Caco-2 (cell line): ENCODE measurements at regions not wholly inside any gene's neighbourhood (a gene's known extent, or its start where the extent isn't known, plus 50 kb on each side); places are given as distances from the start of the nearest gene placed in this dataset.

ENCODE experiments used
- BruUV-seq: library from RNA; stranded (reverse); fragments of 400-500 nt; replicated peaks from 2 replicates; lab custom pipeline; 2021; lab: Mats Ljungman, UMichigan
- CTCF ChIA-PET: fragments of 300-600 bp; sonication (Branson Sonifier 250); formaldehyde crosslinking; loops from one replicate; lab custom pipeline; 2022; ENCODE audit warnings: antibody characterized with exemption; lab: Charles Lee
- POLR2A ChIA-PET: fragments of 300-600 bp; sonication (Branson Sonifier 250); formaldehyde crosslinking; loops from one replicate; lab custom pipeline; 2022; ENCODE audit warnings: antibody characterized with exemption; lab: Charles Lee
- DNase-seq, 2 experiments: peaks; one replicate each; pipeline versions ENCODE4 v3.0.0 to v3.0.0-alpha.2; 2020 to 2022
- H3K27me3 ChIP-seq: replicated peaks from 2 replicates; pipeline ENCODE4 v1.6.0; 2011; ENCODE audit warnings: low read length; ENCODE audit not compliant: control insufficient read depth, insufficient read depth
- H3K36me3 ChIP-seq: 2 replicates; pipeline ENCODE4 v1.5.1; 2011; ENCODE audit warnings: low read length; ENCODE audit not compliant: control insufficient read depth, insufficient read depth
- H3K4me1 ChIP-seq: fragments of 250-450 bp; sonication (Bioruptor Pico); 2 replicates; pipeline ENCODE4 v1.5.1; 2020; ENCODE audit warnings: mild to moderate bottlenecking
- H3K4me3 ChIP-seq: 2 replicates; pipeline ENCODE4 v1.5.1; 2011; ENCODE audit warnings: low read depth, mild to moderate bottlenecking, control low read depth, low read length
- H3K9me3 ChIP-seq: fragments of 250-450 bp; sonication (Bioruptor Pico); 2 replicates; pipeline ENCODE4 v1.5.1; 2020; ENCODE audit warnings: mild to moderate bottlenecking, moderate library complexity
- H3K27ac Mint-ChIP-seq: one replicate; pipeline ENCODE4 v1.8.0; 2022; ENCODE audit warnings: mixed read lengths; ENCODE audit not compliant: unreplicated experiment
- H3K27me3 Mint-ChIP-seq: one replicate; pipeline ENCODE4 v1.8.0; 2022; ENCODE audit warnings: mixed read lengths; ENCODE audit not compliant: insufficient read depth, unreplicated experiment
- H3K36me3 Mint-ChIP-seq: one replicate; pipeline ENCODE4 v1.8.0; 2022; ENCODE audit warnings: mild to moderate bottlenecking, mixed read lengths; ENCODE audit not compliant: insufficient read depth, unreplicated experiment
- H3K4me1 Mint-ChIP-seq: one replicate; pipeline ENCODE4 v1.8.0; 2022; ENCODE audit warnings: low read depth, mixed read lengths; ENCODE audit not compliant: unreplicated experiment
- H3K4me3 Mint-ChIP-seq: one replicate; pipeline ENCODE4 v1.8.0; 2022; ENCODE audit warnings: mild to moderate bottlenecking, moderate library complexity, mixed read lengths; ENCODE audit not compliant: unreplicated experiment
- H3K9me3 Mint-ChIP-seq: one replicate; pipeline ENCODE4 v1.8.0; 2022; ENCODE audit warnings: mixed read lengths; ENCODE audit not compliant: unreplicated experiment
- intact Hi-C: fragments of 100-400 bp; cut with micrococcal nuclease; formaldehyde crosslinking; loops from one replicate; pipeline ENCODE4 v1.10.0; 2022; ENCODE audit not compliant: unreplicated experiment
- TF ChIP-seq, protein P1 (sequence below), 2 experiments: fragments of 200-600 bp in 1 of 2; IDR thresholded peaks; 1 replicate in 1 of 2; 2 replicates in 1 of 2; pipeline versions ENCODE4 v1.5.1 to v1.8.0; 2011 to 2022; ENCODE audit warnings: antibody characterized with exemption in 1 of 2, control low read depth in 1 of 2, inconsistent platforms in 1 of 2, low read depth in 1 of 2, low read length in 1 of 2, mild to moderate bottlenecking in 1 of 2, moderate library complexity in 1 of 2; ENCODE audit not compliant: insufficient read depth in 1 of 2, severe bottlenecking in 1 of 2, unreplicated experiment in 1 of 2

DNA sequence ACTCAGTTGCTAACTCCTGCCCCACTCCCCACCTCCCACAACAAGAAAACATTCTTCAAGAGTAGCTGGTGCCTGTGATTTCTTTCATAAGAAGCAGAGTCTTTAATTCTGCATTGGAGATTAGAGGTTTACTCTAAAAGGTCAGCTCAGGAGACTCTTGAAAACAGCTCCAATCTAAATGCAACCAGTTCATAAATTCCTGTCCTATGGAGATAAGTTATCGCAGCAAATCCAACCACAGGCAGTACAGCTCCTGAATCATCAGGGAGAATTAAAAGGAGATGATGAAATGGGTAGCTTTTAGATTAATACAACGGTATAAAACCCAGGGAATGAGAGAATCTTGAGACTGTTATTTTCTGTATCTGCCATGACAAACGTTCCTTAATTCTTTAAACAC lies 130.7 kb downstream of the SOCS6 start:
- intact Hi-C loops, result loop anchor here (5.0 kb wide), 1 partner anchor 37 kb away; no protein-coding TSS in a partner anchor
- Histone ChIP-seq H3K36me3 (no peaks in the 10 kb centered on the region), H3K9me3 (no peaks in the 10 kb centered on the region), H3K4me3 (no peak overlapping the region), H3K4me1 (peaks cover 18% of the 10 kb centered on the region; the same call in 1 of the 2 replicates), H3K27me3 (no peaks in the 10 kb centered on the region)
- ChIA-PET CTCF (no interaction called here), POLR2A (interaction anchor here (0.6 kb wide), 1 partner anchor 33 kb away, joined by 16 read pairs; no protein-coding TSS in a partner anchor)
- H3K27me3 Mint-ChIP-seq, result no peaks in the 10 kb centered on the region
- no peak overlapping the region for H3K4me3 Mint-ChIP-seq
- no TSS peak for BruUV-seq
- no peak for DNase-seq
- no peaks in the 10 kb centered on the region for H3K9me3 Mint-ChIP-seq
- peak overlapping the region; percentile 90 for H3K27ac Mint-ChIP-seq
- TF ChIP-seq, protein P1, sequence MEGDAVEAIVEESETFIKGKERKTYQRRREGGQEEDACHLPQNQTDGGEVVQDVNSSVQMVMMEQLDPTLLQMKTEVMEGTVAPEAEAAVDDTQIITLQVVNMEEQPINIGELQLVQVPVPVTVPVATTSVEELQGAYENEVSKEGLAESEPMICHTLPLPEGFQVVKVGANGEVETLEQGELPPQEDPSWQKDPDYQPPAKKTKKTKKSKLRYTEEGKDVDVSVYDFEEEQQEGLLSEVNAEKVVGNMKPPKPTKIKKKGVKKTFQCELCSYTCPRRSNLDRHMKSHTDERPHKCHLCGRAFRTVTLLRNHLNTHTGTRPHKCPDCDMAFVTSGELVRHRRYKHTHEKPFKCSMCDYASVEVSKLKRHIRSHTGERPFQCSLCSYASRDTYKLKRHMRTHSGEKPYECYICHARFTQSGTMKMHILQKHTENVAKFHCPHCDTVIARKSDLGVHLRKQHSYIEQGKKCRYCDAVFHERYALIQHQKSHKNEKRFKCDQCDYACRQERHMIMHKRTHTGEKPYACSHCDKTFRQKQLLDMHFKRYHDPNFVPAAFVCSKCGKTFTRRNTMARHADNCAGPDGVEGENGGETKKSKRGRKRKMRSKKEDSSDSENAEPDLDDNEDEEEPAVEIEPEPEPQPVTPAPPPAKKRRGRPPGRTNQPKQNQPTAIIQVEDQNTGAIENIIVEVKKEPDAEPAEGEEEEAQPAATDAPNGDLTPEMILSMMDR (IDR thresholded peaks at IDR 0.05; ENCODE audit: insufficient read depth in 1 of 2, low read depth in 1 of 2, low read length in 1 of 2, severe bottlenecking in 1 of 2, unreplicated experiment in 1 of 2), result no peak
- H3K36me3 Mint-ChIP-seq, result peaks cover 5% of the 10 kb centered on the region
- peaks cover 33% of the 10 kb centered on the region for H3K4me1 Mint-ChIP-seq

DNA sequence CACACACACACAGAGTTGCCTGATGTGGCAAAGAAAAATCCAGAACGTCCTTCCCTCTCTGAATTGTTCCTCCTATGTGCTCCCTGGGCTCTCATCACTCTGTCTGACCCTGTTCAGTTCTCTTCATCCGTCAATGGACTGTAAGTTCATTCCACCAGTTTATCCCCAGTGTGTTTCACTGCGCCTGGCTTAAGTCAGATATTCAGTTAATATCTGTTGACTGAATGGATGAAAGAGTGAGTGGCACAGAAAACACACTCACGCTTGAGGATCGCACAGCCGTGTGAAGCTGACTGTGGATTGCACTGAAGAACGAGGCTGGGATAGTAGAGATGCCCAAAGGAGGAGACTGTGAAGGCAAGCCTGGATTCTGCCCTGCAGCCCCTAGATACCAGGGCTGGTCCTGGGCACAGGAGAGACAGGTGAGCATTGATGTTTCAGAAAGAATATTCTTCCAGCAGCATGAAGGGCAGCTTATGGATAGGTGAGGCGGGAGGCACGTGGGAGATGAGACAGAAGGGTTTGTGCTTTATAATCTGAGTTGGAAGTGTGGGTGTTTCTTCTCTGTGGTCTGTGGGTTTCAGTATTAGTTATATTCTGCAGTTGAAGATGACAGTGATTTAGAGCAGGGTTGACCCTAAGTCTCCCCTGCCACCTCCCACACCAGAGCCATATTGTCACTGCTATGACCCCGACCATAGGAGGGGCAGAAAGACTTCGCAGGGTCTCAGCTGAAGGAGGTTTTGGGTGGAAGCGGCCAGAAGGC lies 129.9 kb downstream of the SOCS6 start:
- H3K36me3 Mint-ChIP-seq, result peaks cover 5% of the 10 kb centered on the region
- H3K4me3 Mint-ChIP-seq, result peak overlapping the region; percentile 37
- peak overlapping the region; percentile 90 for H3K27ac Mint-ChIP-seq
- BruUV-seq, result no TSS peak
- no peaks in the 10 kb centered on the region for H3K36me3 ChIP-seq
- H3K4me3 ChIP-seq, result no peak overlapping the region
- no peaks in the 10 kb centered on the region for H3K27me3 Mint-ChIP-seq
- no peaks in the 10 kb centered on the region for H3K27me3 ChIP-seq
- no peak for DNase-seq
- POLR2A ChIA-PET, result interaction anchor here (0.6 kb wide), 1 partner anchor 32 kb away, joined by 16 read pairs; no protein-coding TSS in a partner anchor
- no peaks in the 10 kb centered on the region for H3K9me3 ChIP-seq
- intact Hi-C loops, result loop anchor here (5.0 kb wide), 1 partner anchor 36 kb away; no protein-coding TSS in a partner anchor
- H3K4me1 Mint-ChIP-seq, result peaks cover 33% of the 10 kb centered on the region
- H3K9me3 Mint-ChIP-seq, result no peaks in the 10 kb centered on the region
- CTCF ChIA-PET, result no interaction called here
- TF ChIP-seq, protein P1 (IDR thresholded peaks at IDR 0.05; ENCODE audit: insufficient read depth in 1 of 2, low read depth in 1 of 2, low read length in 1 of 2, severe bottlenecking in 1 of 2, unreplicated experiment in 1 of 2), result no peak
- H3K4me1 ChIP-seq, result peaks cover 18% of the 10 kb centered on the region; the same call in 1 of the 2 replicates

DNA sequence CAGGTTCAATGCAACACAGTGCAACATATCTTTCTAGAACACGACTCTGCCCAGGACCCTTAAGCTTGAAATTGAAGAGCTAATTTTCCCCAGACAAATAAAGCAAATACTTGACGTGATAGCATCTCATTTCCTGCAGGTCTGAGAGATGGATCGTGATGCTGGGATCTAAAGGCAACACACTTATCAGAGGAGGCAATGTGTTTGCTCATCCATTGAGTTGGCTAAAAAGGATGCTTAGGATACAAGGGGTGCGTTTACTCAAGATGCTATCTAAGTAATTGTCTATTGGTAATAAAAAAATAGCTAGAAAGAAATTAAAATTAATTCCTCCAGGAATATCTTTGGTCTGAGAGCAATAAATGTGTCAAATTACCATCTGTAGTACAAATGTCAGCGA lies 129.0 kb downstream of the SOCS6 start:
- Mint-ChIP-seq H3K9me3 (no peaks in the 10 kb centered on the region), H3K27ac (no peak overlapping the region), H3K27me3 (no peaks in the 10 kb centered on the region), H3K4me1 (peaks cover 27% of the 10 kb centered on the region), H3K4me3 (no peak overlapping the region), H3K36me3 (peaks cover 5% of the 10 kb centered on the region)
- ChIA-PET POLR2A (no interaction called here), CTCF (no interaction called here)
- H3K9me3 ChIP-seq, result no peaks in the 10 kb centered on the region
- intact Hi-C loops, result loop anchor here (5.0 kb wide), 1 partner anchor 36 kb away; no protein-coding TSS in a partner anchor
- H3K27me3 ChIP-seq, result no peaks in the 10 kb centered on the region
- no peaks in the 10 kb centered on the region for H3K36me3 ChIP-seq
- H3K4me3 ChIP-seq, result no peak overlapping the region
- H3K4me1 ChIP-seq, result peaks cover 17% of the 10 kb centered on the region; the same call in 1 of the 2 replicates
- TF ChIP-seq, protein P1 (IDR thresholded peaks at IDR 0.05; ENCODE audit: insufficient read depth in 1 of 2, low read depth in 1 of 2, low read length in 1 of 2, severe bottlenecking in 1 of 2, unreplicated experiment in 1 of 2), result no peak
- BruUV-seq, result no TSS peak
- DNase-seq, result no peak
